GM19328 (cell line): ENCODE measurements at regions not wholly inside any gene's neighbourhood (a gene's known extent, or its start where the extent isn't known, plus 50 kb on each side); places are given as distances from the start of the nearest gene placed in this dataset.
"Not testable (repeated sequence)": the region's sequence is repeated elsewhere in the genome, so short reads cannot be mapped to it uniquely, and the experiment has no call there.

Source experiments
- ATAC-seq: cut with Tn5 transposase; IDR thresholded peaks from one replicate; pipeline ENCODE4 v1.9.1; 2021; ENCODE audit warnings: mild to moderate bottlenecking, moderate library complexity; ENCODE audit not compliant: unreplicated experiment

GRCh38 chr3:31095255-31095654, 200.8 kb upstream of the GADL1 start:
- no peak for ATAC-seq

GRCh38 chr3:31096661-31097395, 202.4 kb upstream of the GADL1 start:
- no peak for ATAC-seq

- no peak for ATAC-seq
These were observed 206.1 kb upstream of the GADL1 start for GRCh38 chr3:31100519-31100918.

GRCh38 chr3:31101285-31101684, 206.8 kb upstream of the GADL1 start:
- ATAC-seq, result not testable (repeated sequence)

DNA sequence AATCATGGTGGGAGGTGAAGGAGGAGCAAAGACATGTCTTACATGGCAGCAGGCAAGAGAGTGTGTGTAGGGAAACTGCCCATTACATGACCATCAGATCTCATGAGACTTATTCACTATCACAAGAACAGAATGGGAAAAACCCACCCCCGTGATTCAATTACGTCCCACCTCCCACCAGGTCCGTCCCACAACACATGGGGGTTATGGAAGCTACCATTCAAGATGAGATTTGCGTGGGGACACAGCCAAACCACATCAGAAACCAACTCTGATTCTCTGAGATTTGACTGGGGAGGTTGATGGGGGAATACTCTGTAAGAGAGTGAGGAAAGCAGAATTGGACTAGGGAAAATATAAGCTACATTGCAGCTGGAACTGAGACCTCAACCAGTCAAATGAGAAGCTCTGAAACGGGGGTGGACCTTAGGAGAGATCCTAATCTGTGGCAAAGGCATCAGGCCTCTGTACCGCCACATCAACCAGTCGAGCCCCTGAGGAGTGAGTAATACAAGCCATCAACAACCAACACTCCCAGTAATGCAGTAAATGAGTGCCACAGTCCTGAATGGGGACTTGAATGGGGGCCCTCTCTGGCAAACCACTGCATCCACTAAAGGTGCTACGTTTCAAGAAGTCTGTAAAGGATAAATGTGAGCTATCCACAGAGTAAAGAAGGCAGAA, 207.9 kb upstream of the GADL1 start:
- no peak for ATAC-seq

DNA sequence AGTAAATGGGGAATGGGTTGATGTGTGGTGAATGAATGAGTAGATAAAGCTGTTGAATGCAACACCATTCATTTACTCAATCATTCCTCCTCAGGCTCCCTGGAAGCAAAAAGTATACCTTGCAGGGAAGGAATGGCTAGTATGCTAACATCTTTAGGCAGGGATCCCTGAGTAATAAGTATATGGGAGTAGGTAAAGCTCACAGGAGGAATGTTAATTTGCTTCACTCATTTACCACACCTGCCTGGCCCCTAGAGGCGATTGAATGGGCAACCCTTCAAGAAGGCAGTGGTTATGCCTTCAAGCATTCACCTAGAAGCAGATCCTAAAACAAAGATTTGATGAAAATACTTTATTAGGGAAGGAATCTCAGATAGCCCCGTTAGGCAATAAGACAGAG, 208.7 kb upstream of the GADL1 start:
- no peak for ATAC-seq

DNA sequence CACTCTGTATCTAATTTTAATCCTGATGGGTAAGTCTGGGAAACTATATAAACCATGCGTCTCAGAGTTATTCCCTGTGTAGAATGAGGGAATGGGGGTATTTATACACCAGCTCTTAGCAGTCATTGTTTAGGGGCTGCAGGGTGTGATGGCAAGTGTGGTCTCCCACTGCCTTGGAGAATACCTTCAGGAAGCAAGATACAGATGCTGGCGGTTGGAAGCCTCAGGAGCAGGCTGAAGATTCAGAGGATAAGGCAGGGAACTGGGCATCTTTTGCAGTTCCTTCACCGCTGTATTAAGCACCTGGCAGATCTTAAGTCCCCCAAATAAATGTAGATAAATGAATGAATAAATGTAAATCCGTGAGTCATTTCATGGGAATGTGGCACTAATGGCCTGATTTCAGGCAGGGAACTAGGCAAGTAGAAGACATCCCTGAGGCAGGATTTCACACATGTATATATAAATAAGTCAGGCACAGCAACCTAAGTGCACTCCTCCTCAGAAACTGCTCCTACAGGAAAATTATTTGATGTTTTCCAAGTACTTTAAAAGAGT, 209.2 kb upstream of the GADL1 start:
- no peak for ATAC-seq

- ATAC-seq, result no peak
These were observed 210.6 kb upstream of the GADL1 start for GRCh38 chr3:31105011-31105410.

DNA sequence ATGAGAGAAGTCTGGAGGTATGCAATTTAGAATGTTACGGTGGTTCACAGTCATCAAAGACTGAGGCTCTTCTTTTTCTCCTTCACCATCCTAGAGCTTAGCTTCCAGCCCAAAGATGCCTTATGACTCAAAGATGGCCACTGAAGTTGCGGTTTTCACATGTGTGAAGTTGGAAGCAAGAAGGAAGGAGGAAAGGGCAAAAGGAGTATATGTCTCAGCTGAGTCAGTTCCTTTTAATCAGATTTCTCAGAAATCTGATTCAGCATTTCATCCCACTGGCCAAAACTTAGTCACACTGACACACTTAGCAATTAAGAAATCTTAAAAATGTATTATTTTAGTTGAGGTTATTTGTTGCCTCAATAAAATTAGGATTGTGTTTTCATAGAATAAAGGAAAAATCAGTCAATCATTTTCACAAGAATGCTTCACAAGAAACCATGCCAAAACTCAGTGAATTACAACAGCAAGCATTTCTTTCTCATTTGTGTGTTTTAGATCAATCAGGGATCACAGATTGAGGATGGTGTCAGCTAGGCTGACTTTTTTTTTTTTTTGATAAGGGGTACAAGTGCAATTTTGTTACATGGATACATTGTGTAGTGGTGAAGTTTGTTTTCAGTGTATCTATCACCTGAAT, 211.1 kb upstream of the GADL1 start:
- no peak for ATAC-seq

GRCh38 chr3:31106204-31106603, 211.7 kb upstream of the GADL1 start:
- ATAC-seq, result no peak

- peak; percentile 69 for ATAC-seq
These were observed 212.5 kb upstream of the GADL1 start for GRCh38 chr3:31106912-31107311.

DNA sequence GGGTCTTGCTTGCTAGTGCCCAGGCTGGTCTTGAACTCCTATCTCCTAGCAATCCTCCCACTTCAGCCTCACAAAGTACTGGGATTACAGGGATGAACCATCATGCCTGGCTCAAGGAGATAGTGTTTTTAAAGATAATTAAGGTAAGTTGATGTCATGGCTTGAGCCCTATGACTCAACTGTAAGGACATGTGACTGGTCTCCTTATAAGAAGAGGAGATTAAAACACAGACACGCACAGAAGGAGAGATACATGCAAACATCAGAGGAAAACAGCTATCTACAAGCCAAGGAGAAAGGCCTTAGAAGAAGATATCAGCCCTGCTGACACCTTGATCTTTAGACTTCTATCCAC, 220.4 kb upstream of the GADL1 start:
- ATAC-seq, result no peak

DNA sequence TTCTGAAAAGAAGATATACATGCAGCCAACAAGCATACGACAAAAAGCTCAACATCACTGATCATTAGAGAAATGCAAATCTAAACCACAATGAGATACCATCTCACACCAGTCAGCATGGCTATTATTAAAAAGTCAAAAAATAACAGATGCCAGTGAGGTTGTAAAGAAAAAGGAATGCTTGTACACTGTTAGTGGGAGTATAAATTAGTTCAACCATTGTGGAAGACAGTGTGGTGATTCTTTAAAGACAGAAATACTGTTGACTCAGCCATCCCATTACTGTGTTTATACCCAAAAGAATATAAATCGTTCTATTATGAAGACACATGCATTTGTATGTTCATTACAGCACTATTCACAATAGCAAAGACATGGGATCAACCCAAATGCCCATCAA, 221.1 kb upstream of the GADL1 start:
- ATAC-seq, result not testable (repeated sequence)

GRCh38 chr3:31116651-31117050, 222.2 kb upstream of the GADL1 start:
- no peak for ATAC-seq

GRCh38 chr3:31117854-31118253, 223.4 kb upstream of the GADL1 start:
- ATAC-seq, result no peak

DNA sequence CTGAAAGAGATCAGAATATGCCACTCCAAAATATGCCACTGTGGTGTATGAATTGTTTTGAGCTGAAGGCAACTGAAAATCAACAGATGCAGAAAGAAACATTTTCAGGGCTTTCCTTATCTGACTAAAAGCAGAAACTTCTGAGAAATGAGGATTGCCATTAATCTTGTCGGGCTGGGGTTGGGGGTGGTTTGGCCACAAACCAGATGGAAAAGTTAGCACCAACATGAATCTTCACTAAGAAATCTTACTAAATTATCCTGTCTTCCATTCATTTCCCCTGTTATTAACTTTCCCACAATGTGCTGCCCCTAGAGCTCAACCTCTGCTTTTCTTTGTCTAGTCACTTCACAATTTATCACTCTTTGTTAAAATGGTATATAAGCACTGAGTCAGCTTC, 229.9 kb upstream of the GADL1 start:
- ATAC-seq, result no peak

- ATAC-seq, result no peak
These were observed 231.1 kb upstream of the GADL1 start for GRCh38 chr3:31125413-31126020.

DNA sequence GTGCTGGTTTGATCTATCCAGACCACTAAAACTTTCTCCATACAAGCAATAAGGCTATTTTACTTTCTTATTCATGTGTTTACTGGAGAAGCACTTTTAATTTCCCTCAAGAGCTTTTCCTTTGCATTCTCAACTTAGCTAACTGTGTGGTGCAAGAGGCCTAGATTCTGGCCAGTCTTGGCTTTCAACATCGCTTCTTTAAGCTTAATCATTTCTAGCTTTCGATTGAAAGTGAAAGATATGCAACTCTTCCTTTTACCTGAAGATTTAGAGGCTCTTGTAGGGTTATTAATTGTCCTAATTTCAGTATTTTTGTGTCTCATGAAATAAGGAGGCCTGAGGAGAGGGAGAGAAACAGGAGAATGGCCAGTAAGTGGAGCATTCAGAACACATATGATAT, 234.8 kb upstream of the GADL1 start:
- ATAC-seq, result no peak

DNA sequence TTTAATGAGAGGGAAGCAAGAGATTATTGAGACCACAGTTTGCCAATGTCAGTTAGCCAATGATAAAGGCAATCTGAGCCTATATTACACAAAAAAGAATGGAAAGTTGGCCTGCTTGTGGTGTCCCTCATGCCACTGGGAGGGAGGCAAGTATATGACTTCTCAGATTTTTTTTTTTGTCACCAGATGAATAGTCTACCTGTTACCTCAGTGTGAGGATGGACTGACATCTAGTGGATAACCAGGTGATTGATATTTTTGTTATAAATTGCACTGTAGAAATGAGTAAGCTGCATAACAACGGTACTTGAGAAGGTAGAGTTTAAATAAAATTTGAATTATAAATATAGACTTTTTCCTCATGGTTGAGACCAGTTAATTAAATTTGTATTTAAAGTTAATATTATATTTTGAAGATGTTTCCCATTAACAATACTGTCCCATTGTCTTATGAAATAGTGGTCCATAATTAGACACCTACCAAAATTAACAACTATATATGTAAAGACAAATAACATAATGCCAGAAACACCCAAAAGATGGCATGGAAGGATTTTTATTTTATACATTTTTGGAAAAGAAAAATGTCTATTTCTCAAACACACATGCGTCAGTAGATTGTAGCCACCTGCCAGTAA, 237.8 kb upstream of the GADL1 start:
- ATAC-seq, result peak; percentile 79

DNA sequence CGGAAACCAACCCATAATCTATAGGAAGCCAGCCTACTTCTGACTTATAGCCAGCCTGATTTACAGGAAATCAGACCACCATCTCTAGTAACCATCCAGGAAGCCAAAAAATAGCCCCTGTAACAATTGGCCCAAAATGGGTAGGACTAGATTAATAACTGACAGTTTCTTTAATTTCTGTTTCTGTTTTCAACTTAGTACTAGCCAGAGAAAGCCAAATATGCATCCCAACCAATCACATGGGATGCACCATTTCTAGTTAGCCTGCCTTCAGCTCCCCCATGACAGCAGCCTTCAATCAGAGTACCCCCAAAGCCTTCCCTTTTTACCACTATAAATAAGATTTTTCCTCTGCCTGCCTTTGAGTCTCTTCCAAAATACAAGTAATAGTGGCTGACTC, 239.1 kb upstream of the GADL1 start:
- no peak for ATAC-seq

- ATAC-seq, result no peak
These were observed 241.1 kb upstream of the GADL1 start for GRCh38 chr3:31135546-31135945.
